Large intestine (tissue), 3 donors: ENCODE measurements at regions not wholly inside any gene's neighbourhood (a gene's known extent, or its start where the extent isn't known, plus 50 kb on each side); places are given as distances from the start of the nearest gene placed in this dataset.

Experiments used
- DNase-seq, 2 donors: peaks; one replicate each; pipeline versions ENCODE4 v3.0.0 to v3.0.0-alpha.2; 2013
- H3K27ac ChIP-seq: one replicate; pipeline ENCODE4 v1.5.1; 2013; ENCODE audit warnings: low read length
- H3K27me3 ChIP-seq: 2 replicates; pipeline ENCODE4 v1.6.1; 2013; ENCODE audit warnings: low read length; ENCODE audit not compliant: control insufficient read depth, insufficient read depth
- H3K36me3 ChIP-seq: 2 replicates; pipeline ENCODE4 v1.6.1; 2013; ENCODE audit warnings: low read length; ENCODE audit not compliant: control insufficient read depth, insufficient read depth
- H3K4me1 ChIP-seq: one replicate; pipeline ENCODE4 v1.6.1; 2013; ENCODE audit warnings: low read length; ENCODE audit not compliant: control insufficient read depth, insufficient read depth
- H3K4me3 ChIP-seq: one replicate; pipeline ENCODE4 v1.5.1; 2013; ENCODE audit warnings: low read length
- H3K9me3 ChIP-seq: one replicate; pipeline ENCODE4 v1.6.1; 2013; ENCODE audit warnings: mild to moderate bottlenecking, low read depth, low read length, moderate library complexity; ENCODE audit not compliant: control insufficient read depth
- WGBS: methylation state at CpG from one replicate; pipeline ENCODE4 v1.1.5; 2013; ENCODE audit warnings: low lambda C conversion rate; ENCODE audit not compliant: insufficient coverage; 5-methylcytosine and 5-hydroxymethylcytosine counted together

- no peaks in the 10 kb centered on the region for H3K36me3 ChIP-seq
- no peaks in the 10 kb centered on the region for H3K4me1 ChIP-seq
- no peaks in the 10 kb centered on the region for H3K9me3 ChIP-seq
- H3K27ac ChIP-seq, result no peak overlapping the region
- WGBS, result 88% methylated on average over 1 of the region's 1 CpG
- no peaks in the 10 kb centered on the region for H3K27me3 ChIP-seq
- no peak for DNase-seq
- no peak overlapping the region for H3K4me3 ChIP-seq
Measured at GRCh38 chr4:125527681-125528080, 212.9 kb downstream of the FAT4 start.

- no peak for DNase-seq
- Histone ChIP-seq H3K9me3 (no peaks in the 10 kb centered on the region), H3K36me3 (no peaks in the 10 kb centered on the region), H3K4me3 (no peak overlapping the region), H3K27ac (no peak overlapping the region), H3K27me3 (no peaks in the 10 kb centered on the region), H3K4me1 (no peaks in the 10 kb centered on the region)
- WGBS, result 100% methylated on average over 1 of the region's 2 CpGs
Measured at GRCh38 chr4:125529071-125529470, 214.3 kb downstream of the FAT4 start.

- no peaks in the 10 kb centered on the region for H3K36me3 ChIP-seq
- no peaks in the 10 kb centered on the region for H3K27me3 ChIP-seq
- DNase-seq, result no peak
- H3K9me3 ChIP-seq, result no peaks in the 10 kb centered on the region
- no peak overlapping the region for H3K4me3 ChIP-seq
- H3K4me1 ChIP-seq, result no peaks in the 10 kb centered on the region
- no peak overlapping the region for H3K27ac ChIP-seq
- no CpG with 5 or more reads among the region's 1 CpG for WGBS
Measured at GRCh38 chr4:125538670-125539069, 223.9 kb downstream of the FAT4 start.

- no peaks in the 10 kb centered on the region for H3K36me3 ChIP-seq
- no peak overlapping the region for H3K4me3 ChIP-seq
- no peak overlapping the region for H3K27ac ChIP-seq
- no peaks in the 10 kb centered on the region for H3K27me3 ChIP-seq
- DNase-seq, result no peak
- H3K9me3 ChIP-seq, result no peaks in the 10 kb centered on the region
- no peaks in the 10 kb centered on the region for H3K4me1 ChIP-seq
- no CpG with 5 or more reads among the region's 2 CpGs for WGBS
Measured at GRCh38 chr4:125539691-125540090, 224.9 kb downstream of the FAT4 start.

GRCh38 chr4:125541836-125542385, 227.2 kb downstream of the FAT4 start:
- Histone ChIP-seq H3K27ac (no peak overlapping the region), H3K4me1 (no peaks in the 10 kb centered on the region), H3K27me3 (no peaks in the 10 kb centered on the region), H3K36me3 (no peaks in the 10 kb centered on the region), H3K4me3 (no peak overlapping the region), H3K9me3 (peaks cover 5% of the 10 kb centered on the region)
- DNase-seq, result no peak

- H3K4me3 ChIP-seq, result no peak overlapping the region
- no peaks in the 10 kb centered on the region for H3K4me1 ChIP-seq
- no peak for DNase-seq
- no peaks in the 10 kb centered on the region for H3K27me3 ChIP-seq
- H3K36me3 ChIP-seq, result no peaks in the 10 kb centered on the region
- no peak overlapping the region for H3K27ac ChIP-seq
- no CpG with 5 or more reads among the region's 15 CpGs for WGBS
- peaks cover 5% of the 10 kb centered on the region for H3K9me3 ChIP-seq
Measured at GRCh38 chr4:125546272-125546671, 231.5 kb downstream of the FAT4 start.

GRCh38 chr4:125547836-125548235, 233.1 kb downstream of the FAT4 start:
- no peak overlapping the region for H3K27ac ChIP-seq
- 84% methylated on average over 3 of the region's 4 CpGs for WGBS
- H3K9me3 ChIP-seq, result peaks cover 5% of the 10 kb centered on the region
- no peaks in the 10 kb centered on the region for H3K36me3 ChIP-seq
- DNase-seq, result peak in 1 of 2 donors; percentile 28
- H3K4me3 ChIP-seq, result no peak overlapping the region
- H3K27me3 ChIP-seq, result no peaks in the 10 kb centered on the region
- H3K4me1 ChIP-seq, result no peaks in the 10 kb centered on the region

GRCh38 chr4:125550769-125551168, 236.0 kb downstream of the FAT4 start:
- Histone ChIP-seq H3K36me3 (no peaks in the 10 kb centered on the region), H3K4me3 (no peak overlapping the region), H3K4me1 (no peaks in the 10 kb centered on the region), H3K27ac (no peak overlapping the region), H3K27me3 (no peaks in the 10 kb centered on the region), H3K9me3 (peaks cover 5% of the 10 kb centered on the region)
- 71% methylated on average over 4 of the region's 5 CpGs for WGBS
- peak; percentile 21 to 31 for DNase-seq

GRCh38 chr4:125551466-125551865, 236.7 kb downstream of the FAT4 start:
- Histone ChIP-seq H3K27ac (no peak overlapping the region), H3K9me3 (peaks cover under 1% of the 10 kb centered on the region), H3K4me3 (no peak overlapping the region), H3K27me3 (no peaks in the 10 kb centered on the region), H3K4me1 (no peaks in the 10 kb centered on the region), H3K36me3 (no peaks in the 10 kb centered on the region)
- no peak for DNase-seq
- no CpG with 5 or more reads among the region's 2 CpGs for WGBS

GRCh38 chr4:125551967-125552366, 237.2 kb downstream of the FAT4 start:
- Histone ChIP-seq H3K4me3 (no peak overlapping the region), H3K36me3 (no peaks in the 10 kb centered on the region), H3K27ac (no peak overlapping the region), H3K27me3 (no peaks in the 10 kb centered on the region), H3K4me1 (no peaks in the 10 kb centered on the region), H3K9me3 (no peaks in the 10 kb centered on the region)
- no CpG with 5 or more reads among the region's 1 CpG for WGBS
- DNase-seq, result no peak

- Histone ChIP-seq H3K27ac (peak overlapping the region; percentile 86), H3K4me1 (peaks cover 18% of the 10 kb centered on the region), H3K9me3 (no peaks in the 10 kb centered on the region), H3K36me3 (no peaks in the 10 kb centered on the region), H3K27me3 (no peaks in the 10 kb centered on the region), H3K4me3 (no peak overlapping the region)
- DNase-seq, result no peak
- WGBS, result no CpG with 5 or more reads among the region's 3 CpGs
Measured at GRCh38 chr4:125572601-125573000, 257.8 kb downstream of the FAT4 start.
